Nephron (organoid): ENCODE measurements at regions not wholly inside any gene's neighbourhood (a gene's known extent, or its start where the extent isn't known, plus 50 kb on each side); places are given as distances from the start of the nearest gene placed in this dataset.
A peak's percentile ranks its signal among the peaks of the same experiment; 100 is the strongest.

Experiments used
- H3K27ac Mint-ChIP-seq, 3 experiments: 2 replicates each; pipeline ENCODE4 v1.8.0; 2020; ENCODE audit warnings: mixed read lengths in 3 of 3, mild to moderate bottlenecking in 2 of 3, moderate library complexity in 1 of 3
- H3K27me3 Mint-ChIP-seq: 2 replicates; pipeline ENCODE4 v1.8.0; 2021; ENCODE audit warnings: low read depth, mild to moderate bottlenecking, moderate library complexity, mixed read lengths
- H3K36me3 Mint-ChIP-seq: 2 replicates; pipeline ENCODE4 v1.8.0; 2020; ENCODE audit warnings: low read depth, mixed read lengths
- H3K4me1 Mint-ChIP-seq: 2 replicates; pipeline ENCODE4 v1.8.0; 2020; ENCODE audit warnings: mixed read lengths
- H3K4me3 Mint-ChIP-seq, 3 experiments: 2 replicates each; pipeline ENCODE4 v1.8.0; 2020; ENCODE audit warnings: mild to moderate bottlenecking in 3 of 3, mixed read lengths in 3 of 3, moderate library complexity in 2 of 3
- H3K9me3 Mint-ChIP-seq: 2 replicates; pipeline ENCODE4 v1.8.0; 2020; ENCODE audit warnings: mixed read lengths
- TF ChIP-seq, protein P1 (sequence below), 3 experiments: fragments of 200-600 bp; sonication (generic); IDR thresholded peaks; one replicate each; pipeline ENCODE4 v1.5.0; 2021; ENCODE audit warnings: antibody characterized with exemption in 3 of 3; ENCODE audit not compliant: unreplicated experiment in 3 of 3

DNA sequence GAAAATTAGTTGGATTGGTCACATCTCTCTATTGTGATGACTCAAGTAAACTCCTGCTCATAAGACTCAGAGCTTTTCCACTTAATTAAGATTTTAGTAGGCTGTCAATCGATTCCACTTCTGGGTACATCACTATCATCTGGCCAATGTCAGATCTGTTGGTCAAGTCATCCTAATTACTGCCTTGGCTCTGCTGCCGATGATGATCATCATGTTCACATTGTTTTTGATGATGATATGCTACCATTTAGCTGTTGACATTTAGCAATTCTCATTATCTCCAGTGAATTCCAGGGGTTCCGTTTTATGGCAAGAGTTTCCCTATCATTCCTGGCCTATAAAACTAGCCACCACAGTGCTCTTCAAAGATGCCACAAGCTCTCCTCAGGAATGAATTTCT lies 253.4 kb downstream of the IKZF2 start:
- H3K4me1 Mint-ChIP-seq: peaks cover 9% of the 10 kb centered on the region
- TF ChIP-seq, protein P1, sequence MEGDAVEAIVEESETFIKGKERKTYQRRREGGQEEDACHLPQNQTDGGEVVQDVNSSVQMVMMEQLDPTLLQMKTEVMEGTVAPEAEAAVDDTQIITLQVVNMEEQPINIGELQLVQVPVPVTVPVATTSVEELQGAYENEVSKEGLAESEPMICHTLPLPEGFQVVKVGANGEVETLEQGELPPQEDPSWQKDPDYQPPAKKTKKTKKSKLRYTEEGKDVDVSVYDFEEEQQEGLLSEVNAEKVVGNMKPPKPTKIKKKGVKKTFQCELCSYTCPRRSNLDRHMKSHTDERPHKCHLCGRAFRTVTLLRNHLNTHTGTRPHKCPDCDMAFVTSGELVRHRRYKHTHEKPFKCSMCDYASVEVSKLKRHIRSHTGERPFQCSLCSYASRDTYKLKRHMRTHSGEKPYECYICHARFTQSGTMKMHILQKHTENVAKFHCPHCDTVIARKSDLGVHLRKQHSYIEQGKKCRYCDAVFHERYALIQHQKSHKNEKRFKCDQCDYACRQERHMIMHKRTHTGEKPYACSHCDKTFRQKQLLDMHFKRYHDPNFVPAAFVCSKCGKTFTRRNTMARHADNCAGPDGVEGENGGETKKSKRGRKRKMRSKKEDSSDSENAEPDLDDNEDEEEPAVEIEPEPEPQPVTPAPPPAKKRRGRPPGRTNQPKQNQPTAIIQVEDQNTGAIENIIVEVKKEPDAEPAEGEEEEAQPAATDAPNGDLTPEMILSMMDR (IDR thresholded peaks at IDR 0.05; ENCODE audit: unreplicated experiment in 3 of 3): no peak
- no peaks in the 10 kb centered on the region for H3K36me3 Mint-ChIP-seq
- no peak overlapping the region for H3K4me3 Mint-ChIP-seq
- H3K27ac Mint-ChIP-seq: no peak overlapping the region
- H3K27me3 Mint-ChIP-seq: no peaks in the 10 kb centered on the region
- H3K9me3 Mint-ChIP-seq: no peaks in the 10 kb centered on the region

DNA sequence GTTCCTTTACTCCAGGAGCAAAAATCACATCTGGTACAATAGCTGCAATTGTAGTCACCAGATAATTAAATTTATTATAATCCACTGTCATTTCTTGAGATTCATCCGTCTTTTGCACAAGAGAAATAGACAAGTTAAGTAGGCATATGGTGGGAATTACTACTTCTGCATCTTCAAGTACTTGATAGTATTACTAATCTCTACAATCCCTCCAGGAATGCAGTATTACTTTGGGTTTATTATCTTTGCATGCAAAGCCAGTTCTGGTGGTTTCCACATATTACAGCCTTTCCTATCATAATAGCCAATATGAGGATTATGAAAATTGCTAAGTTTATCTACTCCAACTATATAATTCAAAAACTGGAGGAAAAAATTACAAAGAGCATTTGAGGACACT lies 254.1 kb downstream of the IKZF2 start:
- TF ChIP-seq, protein P1 (IDR thresholded peaks at IDR 0.05; ENCODE audit: unreplicated experiment in 3 of 3): no peak
- Mint-ChIP-seq H3K9me3 (no peaks in the 10 kb centered on the region), H3K4me3 (no peak overlapping the region), H3K4me1 (peaks cover 9% of the 10 kb centered on the region), H3K27ac (no peak overlapping the region), H3K36me3 (no peaks in the 10 kb centered on the region), H3K27me3 (no peaks in the 10 kb centered on the region)

DNA sequence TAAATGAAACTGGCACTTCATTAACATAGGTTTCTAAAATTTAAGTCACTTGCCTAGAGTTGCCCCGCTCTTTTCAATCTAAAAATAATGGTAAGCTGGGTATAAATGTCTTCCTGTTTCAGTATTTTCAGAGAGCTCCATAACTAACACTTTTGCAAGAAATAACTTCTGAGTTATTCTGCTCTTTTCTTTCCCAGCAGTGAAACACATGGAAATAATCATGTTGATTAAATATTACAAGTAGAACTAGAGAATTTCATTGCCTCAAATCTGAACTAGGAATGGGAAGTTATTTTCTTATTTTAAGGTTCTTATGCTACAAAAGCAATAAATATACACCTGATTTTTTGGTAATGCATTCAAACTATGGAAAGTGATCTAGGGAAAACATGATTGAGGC lies 257.4 kb downstream of the IKZF2 start:
- H3K27me3 Mint-ChIP-seq: no peaks in the 10 kb centered on the region
- no peaks in the 10 kb centered on the region for H3K9me3 Mint-ChIP-seq
- no peak overlapping the region for H3K4me3 Mint-ChIP-seq
- TF ChIP-seq, protein P1 (IDR thresholded peaks at IDR 0.05; ENCODE audit: unreplicated experiment in 3 of 3): no peak
- H3K36me3 Mint-ChIP-seq: no peaks in the 10 kb centered on the region
- peaks cover 9% of the 10 kb centered on the region for H3K4me1 Mint-ChIP-seq
- no peak overlapping the region for H3K27ac Mint-ChIP-seq

DNA sequence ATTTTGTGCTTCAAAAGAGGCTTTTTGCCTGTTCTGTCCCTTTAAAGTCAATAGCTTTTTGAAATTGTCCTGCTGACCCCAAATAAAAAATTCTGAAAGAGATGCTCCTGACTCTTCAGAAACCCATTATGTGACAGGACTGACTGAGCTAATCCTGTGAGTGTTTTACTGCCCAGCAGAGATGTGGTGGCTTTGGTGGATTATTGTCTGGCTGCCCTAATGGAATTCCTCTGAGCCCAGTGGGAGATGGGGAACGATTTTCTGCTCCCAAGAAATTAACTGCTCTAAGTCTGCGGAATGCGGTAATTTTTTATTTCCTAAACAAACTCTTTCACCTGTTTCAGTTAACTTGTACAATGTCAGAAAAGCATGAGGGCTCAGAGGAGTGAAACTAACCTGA lies 258.2 kb downstream of the IKZF2 start:
- Mint-ChIP-seq H3K27me3 (no peaks in the 10 kb centered on the region), H3K36me3 (no peaks in the 10 kb centered on the region), H3K4me3 (no peak overlapping the region), H3K27ac (no peak overlapping the region), H3K4me1 (peaks cover 9% of the 10 kb centered on the region), H3K9me3 (no peaks in the 10 kb centered on the region)
- TF ChIP-seq, protein P1 (IDR thresholded peaks at IDR 0.05; ENCODE audit: unreplicated experiment in 3 of 3): no peak

DNA sequence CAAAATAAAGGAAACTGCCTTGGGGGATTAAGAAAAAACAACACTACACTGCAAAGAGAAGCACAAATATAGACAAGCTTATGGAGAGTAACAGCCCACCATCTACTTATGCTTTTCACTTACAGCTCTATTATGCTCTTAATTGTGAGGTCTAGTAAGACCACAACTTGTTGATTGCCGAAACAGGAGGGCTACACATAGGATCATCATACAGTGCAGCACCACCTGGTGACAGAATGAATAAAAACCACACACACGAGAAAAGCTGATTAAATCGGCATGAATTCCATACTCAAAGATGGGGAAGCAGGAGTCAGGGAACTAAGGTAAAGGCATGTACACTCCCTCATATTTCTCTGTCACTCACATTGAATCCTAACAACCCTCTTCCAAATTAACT lies 259.2 kb downstream of the IKZF2 start:
- Mint-ChIP-seq H3K9me3 (no peaks in the 10 kb centered on the region), H3K27ac (no peak overlapping the region), H3K4me1 (peaks cover 9% of the 10 kb centered on the region), H3K4me3 (no peak overlapping the region), H3K36me3 (no peaks in the 10 kb centered on the region), H3K27me3 (no peaks in the 10 kb centered on the region)
- TF ChIP-seq, protein P1 (IDR thresholded peaks at IDR 0.05; ENCODE audit: unreplicated experiment in 3 of 3): peak; percentile 21 to 33 (median 22)

DNA sequence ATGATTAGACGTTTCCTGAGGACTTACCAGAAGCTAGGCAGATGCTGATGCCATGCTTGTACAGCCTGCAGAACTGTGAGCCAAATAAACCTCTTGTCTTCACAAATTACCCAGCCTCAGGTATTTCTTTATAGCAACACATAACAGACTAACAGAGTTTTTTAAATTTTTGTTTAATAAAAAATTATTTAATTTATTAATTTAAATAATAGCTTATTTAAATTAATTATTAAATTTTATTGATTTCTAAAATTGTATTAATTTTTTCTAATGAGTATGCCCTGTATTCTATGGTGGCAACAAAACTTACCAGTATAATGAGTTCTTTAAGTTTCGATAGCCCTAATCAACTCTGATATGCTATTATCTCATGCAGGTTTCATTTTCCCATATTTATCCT lies 259.8 kb downstream of the IKZF2 start:
- Mint-ChIP-seq H3K27ac (no peak overlapping the region), H3K9me3 (peaks cover 4% of the 10 kb centered on the region), H3K4me1 (peaks cover 9% of the 10 kb centered on the region), H3K27me3 (no peaks in the 10 kb centered on the region), H3K36me3 (no peaks in the 10 kb centered on the region), H3K4me3 (no peak overlapping the region)
- TF ChIP-seq, protein P1 (IDR thresholded peaks at IDR 0.05; ENCODE audit: unreplicated experiment in 3 of 3): no peak
